Mesenchymal stem cell (in vitro differentiated cells and primary cell): ENCODE measurements at regions not wholly inside any gene's neighbourhood (a gene's known extent, or its start where the extent isn't known, plus 50 kb on each side); places are given as distances from the start of the nearest gene placed in this dataset.

Experiments used
- DNase-seq: peaks from one replicate; pipeline ENCODE4 v3.0.0-alpha.2; 2013
- H2AFZ ChIP-seq: one replicate; pipeline ENCODE4 v1.6.1; 2013; ENCODE audit warnings: low read depth, mild to moderate bottlenecking, control low read depth, inconsistent platforms, low read length, moderate library complexity
- H2AK5ac ChIP-seq: 2 replicates; pipeline ENCODE4 v1.6.1; 2013; ENCODE audit warnings: low read length, moderate library complexity, mild to moderate bottlenecking, inconsistent platforms; ENCODE audit not compliant: severe bottlenecking
- H2BK120ac ChIP-seq: one replicate; pipeline ENCODE4 v1.6.1; 2013; ENCODE audit warnings: low read depth, mild to moderate bottlenecking, inconsistent platforms, low read length, moderate library complexity
- H2BK12ac ChIP-seq, 2 experiments: one replicate each; pipeline ENCODE4 v1.6.1; 2013; ENCODE audit warnings: inconsistent platforms in 2 of 2, low read length in 2 of 2, mild to moderate bottlenecking in 2 of 2, moderate library complexity in 2 of 2, control low read depth in 1 of 2
- H2BK15ac ChIP-seq: one replicate; pipeline ENCODE4 v1.6.1; 2013; ENCODE audit warnings: mild to moderate bottlenecking, low read depth, inconsistent platforms; ENCODE audit not compliant: poor library complexity, severe bottlenecking
- H2BK5ac ChIP-seq: 2 replicates; pipeline ENCODE4 v1.6.1; 2013; ENCODE audit warnings: low read depth, mild to moderate bottlenecking, low read length, control low read depth, inconsistent platforms; ENCODE audit not compliant: poor library complexity, severe bottlenecking
- H3K14ac ChIP-seq, 2 experiments: one replicate each; pipeline ENCODE4 v1.6.1; 2013; ENCODE audit warnings: inconsistent platforms in 2 of 2, low read length in 2 of 2, control low read depth in 1 of 2, mild to moderate bottlenecking in 1 of 2, moderate library complexity in 1 of 2
- H3K18ac ChIP-seq, 2 experiments: one replicate each; pipeline ENCODE4 v1.6.1; 2013; ENCODE audit warnings: inconsistent platforms in 2 of 2, low read length in 2 of 2, control low read depth in 1 of 2, low read depth in 1 of 2, mild to moderate bottlenecking in 1 of 2
- H3K23ac ChIP-seq, 2 experiments: one replicate each; pipeline ENCODE4 v1.6.1; 2013; ENCODE audit warnings: inconsistent platforms in 2 of 2, low read length in 2 of 2, mild to moderate bottlenecking in 2 of 2, moderate library complexity in 2 of 2, control low read depth in 1 of 2
- H3K27ac ChIP-seq: 2 replicates; pipeline ENCODE4 v1.5.1; 2013; ENCODE audit warnings: mild to moderate bottlenecking, moderate library complexity, low read length, control low read depth, inconsistent platforms; ENCODE audit not compliant: poor library complexity, severe bottlenecking
- H3K27me3 ChIP-seq, 2 experiments: 2 replicates each; pipeline versions ENCODE4 v1.6.1 to v1.7.0; 2013; ENCODE audit warnings: low read length in 2 of 2, mild to moderate bottlenecking in 2 of 2, moderate library complexity in 2 of 2, control low read depth in 1 of 2, inconsistent platforms in 1 of 2; ENCODE audit not compliant: control insufficient read depth in 1 of 2, insufficient read depth in 1 of 2
- H3K36me3 ChIP-seq, 2 experiments: 2 replicates each; pipeline versions ENCODE4 v1.6.1 to v1.7.0; 2013; ENCODE audit warnings: low read length in 2 of 2, control low read depth in 1 of 2, inconsistent platforms in 1 of 2, low read depth in 1 of 2, mild to moderate bottlenecking in 1 of 2; ENCODE audit not compliant: insufficient read depth in 2 of 2, control insufficient read depth in 1 of 2
- H3K4ac ChIP-seq, 2 experiments: one replicate each; pipeline ENCODE4 v1.6.1; 2013; ENCODE audit warnings: inconsistent platforms in 2 of 2, low read length in 2 of 2, mild to moderate bottlenecking in 2 of 2, moderate library complexity in 2 of 2, control low read depth in 1 of 2, low read depth in 1 of 2
- H3K4me1 ChIP-seq: 2 replicates; pipeline ENCODE4 v1.6.1; 2013; ENCODE audit warnings: low read depth, low read length, control low read depth; ENCODE audit not compliant: control insufficient read depth, insufficient read depth
- H3K4me2 ChIP-seq: 2 replicates; pipeline ENCODE4 v1.6.1; 2013; ENCODE audit warnings: low read length, mild to moderate bottlenecking, inconsistent platforms; ENCODE audit not compliant: poor library complexity, severe bottlenecking
- H3K4me3 ChIP-seq, 2 experiments: 2 replicates each; pipeline versions ENCODE4 v1.5.1 to v1.7.0; 2013; ENCODE audit warnings: low read length in 2 of 2, mild to moderate bottlenecking in 2 of 2, control low read depth in 1 of 2, low read depth in 1 of 2; ENCODE audit not compliant: insufficient read depth in 1 of 2
- H3K79me1 ChIP-seq: replicated peaks from 2 replicates; pipeline ENCODE4 v1.6.1; 2013; ENCODE audit warnings: mild to moderate bottlenecking, control low read depth, low read length, inconsistent platforms; ENCODE audit not compliant: poor library complexity, severe bottlenecking
- H3K9ac ChIP-seq: 2 replicates; pipeline ENCODE4 v1.7.0; 2013; ENCODE audit warnings: mild to moderate bottlenecking, low read length, moderate library complexity
- H3K9me3 ChIP-seq: 2 replicates; pipeline ENCODE4 v1.7.0; 2013; ENCODE audit warnings: mild to moderate bottlenecking, low read length; ENCODE audit not compliant: control insufficient read depth
- H4K8ac ChIP-seq: one replicate; pipeline ENCODE4 v1.6.1; 2013; ENCODE audit warnings: inconsistent platforms, mild to moderate bottlenecking, low read length, moderate library complexity
- H4K91ac ChIP-seq: one replicate; pipeline ENCODE4 v1.6.1; 2013; ENCODE audit warnings: mild to moderate bottlenecking, low read length, inconsistent platforms
- WGBS: methylation state at CpG from one replicate; pipeline ENCODE4 v1.1.7; 2013; ENCODE audit warnings: mixed read lengths; 5-methylcytosine and 5-hydroxymethylcytosine counted together

DNA sequence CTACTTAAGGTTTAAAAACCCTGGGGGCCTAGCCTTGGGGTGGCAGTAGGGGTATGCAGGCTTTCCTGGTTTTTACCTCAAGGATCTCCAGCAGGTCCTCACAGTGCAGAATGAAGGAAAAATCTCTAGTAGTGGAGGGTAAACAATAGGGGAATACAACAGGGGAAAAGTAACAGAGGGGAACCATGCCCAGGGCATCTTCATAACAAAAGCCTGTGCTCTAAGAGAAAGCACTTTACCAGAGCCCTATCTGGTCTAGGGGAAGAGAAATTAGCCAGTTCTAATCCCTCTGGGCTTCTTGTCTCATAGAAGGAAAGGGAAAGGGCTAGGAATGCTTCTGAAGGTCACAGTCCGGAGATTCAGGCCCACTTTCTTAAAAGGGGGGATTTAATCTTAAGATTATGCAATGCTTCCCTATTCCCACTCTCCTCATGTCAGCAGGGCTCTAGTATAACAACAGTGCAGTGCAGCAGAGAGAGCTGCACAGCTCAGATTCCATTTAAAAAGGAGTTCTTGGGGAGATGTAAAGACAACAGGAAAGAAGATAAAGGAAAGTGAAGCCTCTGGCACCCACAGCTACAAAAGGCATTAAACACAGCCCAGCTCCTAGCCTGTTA, 149.0 kb upstream of the CYP1B1 start:
- no peak overlapping the region for H3K4ac ChIP-seq
- no peak overlapping the region for H2BK15ac ChIP-seq
- H2AK5ac ChIP-seq: no peak overlapping the region
- H4K91ac ChIP-seq: no peak overlapping the region
- H3K4me2 ChIP-seq: no peak overlapping the region
- no peak overlapping the region for H2BK5ac ChIP-seq
- no peak overlapping the region for H3K18ac ChIP-seq
- no peak overlapping the region for H4K8ac ChIP-seq
- H2BK120ac ChIP-seq: no peak overlapping the region
- H3K36me3 ChIP-seq: no peaks in the 10 kb centered on the region
- WGBS: no CpG with 5 or more reads among the region's 1 CpG
- no peak for DNase-seq
- H2BK12ac ChIP-seq: no peak overlapping the region
- H3K4me3 ChIP-seq: no peak overlapping the region
- no peak overlapping the region for H3K27ac ChIP-seq
- H3K9me3 ChIP-seq: peaks cover 2% of the 10 kb centered on the region
- no peak overlapping the region for H3K23ac ChIP-seq
- H2AFZ ChIP-seq: no peak overlapping the region
- H3K79me1 ChIP-seq: no peaks in the 10 kb centered on the region
- H3K27me3 ChIP-seq: no peaks in the 10 kb centered on the region
- peak overlapping the region; percentile 0 for H3K9ac ChIP-seq
- H3K14ac ChIP-seq: no peak overlapping the region
- no peaks in the 10 kb centered on the region for H3K4me1 ChIP-seq

DNA sequence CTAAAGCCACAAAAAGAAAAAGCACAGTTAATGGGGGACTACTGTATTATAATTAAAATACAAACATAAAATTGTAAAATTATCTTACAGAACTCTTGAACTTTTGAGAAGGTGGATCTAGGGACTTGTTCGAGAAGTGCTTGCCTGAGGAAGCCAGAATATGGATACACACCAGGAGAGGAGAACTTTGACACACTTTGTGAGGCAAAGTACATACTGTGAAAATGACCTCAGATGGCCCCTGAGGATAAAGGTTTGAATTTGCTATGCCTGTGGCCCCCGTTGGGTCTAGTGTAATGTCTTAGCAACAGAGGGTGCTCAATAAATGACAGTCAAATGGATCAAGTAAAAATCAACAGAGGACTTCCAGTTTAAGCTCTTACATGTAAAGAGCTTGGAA, 148.2 kb upstream of the CYP1B1 start:
- H3K4me3 ChIP-seq: no peak overlapping the region
- H3K9me3 ChIP-seq: peaks cover 3% of the 10 kb centered on the region
- H4K8ac ChIP-seq: no peak overlapping the region
- H3K18ac ChIP-seq: no peak overlapping the region
- no peak overlapping the region for H3K14ac ChIP-seq
- H2BK15ac ChIP-seq: no peak overlapping the region
- no peak overlapping the region for H2BK120ac ChIP-seq
- no peak for DNase-seq
- no peak overlapping the region for H3K4me2 ChIP-seq
- WGBS: 87% methylated on average over 2 of the region's 2 CpGs
- H2AFZ ChIP-seq: no peak overlapping the region
- no peak overlapping the region for H2AK5ac ChIP-seq
- no peak overlapping the region for H3K23ac ChIP-seq
- H3K4ac ChIP-seq: no peak overlapping the region
- no peak overlapping the region for H2BK5ac ChIP-seq
- H4K91ac ChIP-seq: no peak overlapping the region
- H3K4me1 ChIP-seq: no peaks in the 10 kb centered on the region
- no peak overlapping the region for H2BK12ac ChIP-seq
- H3K36me3 ChIP-seq: no peaks in the 10 kb centered on the region
- no peak overlapping the region for H3K27ac ChIP-seq
- no peaks in the 10 kb centered on the region for H3K79me1 ChIP-seq
- no peak overlapping the region for H3K9ac ChIP-seq
- H3K27me3 ChIP-seq: no peaks in the 10 kb centered on the region

DNA sequence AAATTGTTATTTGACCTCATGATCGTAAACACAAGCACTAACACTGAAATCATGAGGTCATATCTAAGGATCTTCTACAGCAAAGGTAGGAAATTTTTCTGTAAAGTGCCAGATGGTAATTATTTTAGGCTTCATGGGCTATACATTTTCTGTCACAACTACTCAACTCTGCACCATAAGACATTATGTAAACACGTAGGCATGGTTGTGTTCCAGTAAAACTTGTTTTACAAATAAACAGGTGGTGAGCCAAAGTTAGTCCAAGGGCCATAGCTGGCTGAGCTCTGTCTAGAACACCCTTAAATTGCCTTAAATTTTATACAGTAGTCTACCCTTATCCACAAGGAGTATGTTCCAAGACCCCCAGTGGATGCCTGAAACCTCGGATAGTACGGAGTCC, 147.3 kb upstream of the CYP1B1 start:
- no peaks in the 10 kb centered on the region for H3K4me1 ChIP-seq
- no peak overlapping the region for H2AK5ac ChIP-seq
- no peak overlapping the region for H3K4me3 ChIP-seq
- no peaks in the 10 kb centered on the region for H3K36me3 ChIP-seq
- no peak overlapping the region for H2BK5ac ChIP-seq
- no peak for DNase-seq
- no peaks in the 10 kb centered on the region for H3K79me1 ChIP-seq
- no peaks in the 10 kb centered on the region for H3K27me3 ChIP-seq
- H3K9ac ChIP-seq: no peak overlapping the region
- no peak overlapping the region for H3K18ac ChIP-seq
- WGBS: 67% methylated on average over 1 of the region's 4 CpGs
- H3K9me3 ChIP-seq: peaks cover 3% of the 10 kb centered on the region
- H3K23ac ChIP-seq: no peak overlapping the region
- H3K14ac ChIP-seq: no peak overlapping the region
- no peak overlapping the region for H3K4me2 ChIP-seq
- H2BK15ac ChIP-seq: no peak overlapping the region
- no peak overlapping the region for H2BK12ac ChIP-seq
- no peak overlapping the region for H4K8ac ChIP-seq
- no peak overlapping the region for H2BK120ac ChIP-seq
- H3K4ac ChIP-seq: no peak overlapping the region
- no peak overlapping the region for H3K27ac ChIP-seq
- H4K91ac ChIP-seq: no peak overlapping the region
- H2AFZ ChIP-seq: no peak overlapping the region

DNA sequence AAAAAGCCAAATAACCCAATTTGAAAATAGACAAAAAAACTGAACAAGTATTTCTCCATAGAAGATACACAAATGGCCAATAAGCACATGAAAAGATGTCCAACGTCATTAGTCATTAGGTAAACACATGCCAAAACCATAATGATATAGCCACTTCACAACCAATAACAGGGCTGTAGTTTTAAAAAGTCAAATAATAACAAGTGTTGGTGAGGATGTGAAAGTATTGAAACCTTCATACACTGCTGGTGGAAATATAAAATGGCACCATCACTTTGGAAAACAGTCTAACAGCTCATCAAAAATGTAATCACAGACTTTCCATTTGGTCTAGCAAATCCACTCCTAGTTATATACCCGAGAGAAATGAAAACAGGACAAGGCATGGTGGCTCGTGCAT, 144.2 kb upstream of the CYP1B1 start:
- Histone ChIP-seq H2AFZ (no peak overlapping the region), H3K27ac (no peak overlapping the region), H2BK15ac (no peak overlapping the region), H3K4me3 (no peak overlapping the region), H2BK5ac (no peak overlapping the region), H3K9me3 (peaks cover 3% of the 10 kb centered on the region), H3K14ac (no peak overlapping the region), H2BK12ac (no peak overlapping the region), H4K91ac (no peak overlapping the region), H3K4me1 (peaks cover under 1% of the 10 kb centered on the region), H2BK120ac (no peak overlapping the region), H3K9ac (no peak overlapping the region), H3K79me1 (no peaks in the 10 kb centered on the region), H2AK5ac (no peak overlapping the region), H3K23ac (no peak overlapping the region), H3K27me3 (no peaks in the 10 kb centered on the region), H3K4me2 (no peak overlapping the region), H4K8ac (no peak overlapping the region), H3K18ac (no peak overlapping the region), H3K36me3 (no peaks in the 10 kb centered on the region), H3K4ac (no peak overlapping the region)
- no peak for DNase-seq
- 81% methylated on average over 2 of the region's 3 CpGs for WGBS
